ENCODE measurements at regions not wholly inside any gene's neighbourhood (a gene's known extent, or its start where the extent isn't known, plus 50 kb on each side); places are given as distances from the start of the nearest gene placed in this dataset.

DNA sequence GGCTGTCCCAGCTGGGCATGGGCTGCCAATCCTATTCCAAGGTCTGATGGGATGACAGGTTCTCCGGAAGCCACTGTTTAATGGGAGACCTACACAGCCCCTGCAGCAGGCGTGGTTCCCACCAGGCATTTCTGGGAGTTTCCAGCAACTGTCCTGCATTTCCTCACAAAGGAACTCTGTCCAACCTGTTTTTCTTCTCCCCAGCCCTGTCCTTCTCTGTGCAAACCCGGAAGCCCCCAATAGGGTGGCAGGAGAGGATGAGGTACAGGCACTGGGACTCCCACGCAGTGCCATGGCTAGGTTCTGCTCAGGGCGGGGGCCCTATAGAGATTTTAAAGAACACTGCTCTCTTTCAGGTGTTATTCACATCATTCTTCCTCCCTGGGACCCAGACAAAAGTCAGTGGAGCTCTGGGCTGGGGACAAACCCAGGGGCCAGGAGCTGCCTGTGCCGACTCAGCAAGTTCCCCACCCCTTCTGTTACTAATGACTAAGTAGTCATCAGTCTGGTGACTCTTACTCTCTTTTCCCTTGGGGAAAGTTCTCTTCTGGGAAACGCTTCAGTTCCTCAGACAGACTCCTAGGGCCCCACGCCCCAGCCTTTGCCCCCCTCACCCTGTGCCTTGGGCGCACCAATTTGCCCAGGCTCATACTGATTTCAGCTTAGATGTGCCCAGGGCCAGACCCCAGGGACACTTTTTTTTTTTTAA lies 97.7 kb downstream of the CD47 start:
- no peak for DNase-seq (ENCODE audit: low read depth in 2 of 2)

DNA sequence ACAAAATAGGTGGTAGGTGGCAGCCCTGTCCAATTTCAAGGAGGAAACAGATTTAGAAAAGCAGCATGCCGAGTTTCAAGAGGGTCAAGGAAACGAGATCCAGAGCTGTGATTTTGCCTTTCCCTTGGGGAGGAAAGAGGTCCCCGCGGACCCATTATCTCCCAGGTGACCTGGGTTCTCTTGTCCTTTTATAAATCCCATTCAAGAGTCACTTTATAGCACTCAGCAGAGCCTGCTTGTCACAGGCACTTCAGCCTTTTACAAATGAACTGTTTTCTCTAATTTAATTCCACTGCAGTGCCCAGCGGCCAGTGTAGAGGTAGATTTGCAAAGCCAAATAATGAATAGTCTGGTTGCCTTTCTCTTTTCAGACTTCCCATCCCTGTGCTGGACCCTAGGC lies 99.9 kb downstream of the CD47 start:
- no peak for DNase-seq (ENCODE audit: low read depth in 2 of 2)

DNA sequence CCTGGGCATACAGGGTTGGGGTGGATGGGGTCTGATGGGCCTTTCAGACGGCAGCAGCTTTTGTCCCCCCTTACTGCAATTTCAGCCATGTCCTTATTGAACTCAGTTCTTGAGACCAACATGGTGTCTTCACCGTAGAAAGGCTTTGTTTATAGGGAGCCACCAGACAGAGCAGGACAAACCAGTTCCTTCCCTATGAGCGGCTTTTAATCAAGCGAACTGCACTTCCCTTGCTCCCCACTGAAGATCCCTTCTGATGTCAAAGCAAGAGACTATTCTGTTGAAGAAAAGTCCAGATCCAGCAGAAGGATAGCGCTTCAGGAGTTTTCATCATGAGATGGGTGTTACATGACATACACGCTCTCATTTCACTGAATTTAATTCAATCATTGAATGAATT lies 100.4 kb downstream of the CD47 start:
- DNase-seq (ENCODE audit: low read depth in 2 of 2), result no peak

DNA sequence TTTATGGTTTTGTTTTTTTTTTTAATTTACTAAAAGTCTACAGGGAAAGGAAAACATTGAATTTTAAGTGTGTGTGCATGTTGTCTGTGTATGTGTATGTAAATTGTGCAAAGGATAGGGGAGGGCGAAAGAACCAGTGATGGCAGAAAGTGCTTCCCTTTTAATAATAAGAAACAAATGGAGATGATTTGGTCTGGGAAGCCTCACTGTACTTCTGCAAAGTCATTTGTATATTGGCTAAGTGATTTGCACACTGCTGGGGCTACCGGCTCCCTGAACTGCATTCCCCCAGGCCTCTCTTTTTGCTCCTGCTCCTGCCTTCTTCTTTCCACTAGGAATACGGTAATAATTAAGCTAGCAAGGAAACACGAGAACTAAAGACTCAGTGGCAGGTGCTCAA lies 101.2 kb downstream of the CD47 start:
- DNase-seq (ENCODE audit: low read depth in 2 of 2), result no peak

DNA sequence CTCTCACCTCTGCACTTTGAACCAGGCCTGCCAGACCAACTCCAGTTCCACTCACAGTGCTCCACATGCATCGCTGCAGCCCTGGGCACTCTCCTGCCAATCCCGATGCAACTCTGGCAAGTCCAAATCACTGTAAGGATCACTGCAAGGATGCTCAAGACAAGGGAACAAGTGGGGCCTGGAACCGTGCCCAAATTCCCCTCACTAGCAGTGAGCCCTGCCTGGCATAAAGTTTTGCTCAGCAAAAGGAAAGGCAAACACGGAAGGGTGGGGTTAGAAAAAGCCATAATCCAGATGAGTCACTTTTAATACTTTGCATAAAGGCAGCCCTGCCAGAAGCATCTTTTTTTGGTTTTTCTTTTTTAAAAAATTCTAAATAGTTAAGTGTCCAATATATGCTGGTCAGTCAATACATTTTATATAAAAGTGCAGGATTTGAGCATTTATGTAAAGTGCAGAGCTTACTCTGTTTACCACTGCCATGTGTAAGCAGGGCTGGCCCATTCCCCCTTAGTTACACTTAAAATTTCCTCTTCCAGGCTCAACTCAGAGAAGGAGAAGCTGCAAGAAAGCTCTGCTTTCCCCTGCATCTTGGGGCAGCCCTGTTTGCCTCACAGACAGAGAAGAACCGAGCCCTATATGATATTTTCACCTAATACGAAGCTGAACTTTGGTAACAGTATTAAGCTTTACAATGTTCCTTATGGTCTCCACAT lies 102.2 kb downstream of the CD47 start:
- no peak for DNase-seq (ENCODE audit: low read depth in 2 of 2)

DNA sequence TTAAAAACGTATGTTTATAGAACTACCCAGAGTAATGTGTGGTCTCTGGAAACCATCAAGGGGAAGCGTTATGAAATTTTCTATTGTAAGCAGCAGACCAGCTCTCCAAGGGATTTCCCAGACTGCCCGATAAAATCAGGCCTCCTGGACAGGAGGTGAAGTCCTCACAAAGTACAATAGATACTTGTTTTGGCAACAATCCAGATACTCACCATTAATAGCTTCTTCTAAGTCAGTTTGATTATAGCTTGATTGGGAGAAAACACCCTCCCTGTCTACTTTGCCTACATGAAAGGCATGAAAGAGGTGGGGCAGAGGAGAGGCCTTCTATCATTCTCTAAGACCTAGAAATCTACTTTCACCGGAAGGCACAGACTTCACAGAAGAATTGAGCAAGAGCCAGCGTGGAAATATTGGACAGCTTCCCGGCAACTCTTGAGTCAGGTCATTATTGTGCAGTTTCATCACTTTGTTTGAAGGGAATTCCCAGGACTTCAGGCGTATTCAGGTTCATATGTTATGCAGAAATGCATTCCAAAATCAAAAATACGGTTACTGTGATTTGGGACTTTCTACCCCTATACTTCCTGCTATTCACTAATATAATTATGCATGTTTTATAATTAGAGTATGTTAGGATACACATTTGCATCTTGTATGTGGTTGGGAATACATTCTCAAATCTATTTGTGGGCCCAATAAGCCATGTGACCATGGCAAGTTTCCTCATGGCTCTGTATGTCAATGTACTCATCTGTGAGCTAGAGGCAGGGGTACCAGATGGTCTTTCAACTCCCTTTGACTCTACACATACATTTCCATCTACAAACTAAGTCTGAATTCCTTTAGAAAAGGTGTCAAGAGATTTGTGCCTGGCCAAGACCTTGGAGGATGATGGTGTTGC lies 103.5 kb downstream of the CD47 start:
- DNase-seq (ENCODE audit: low read depth in 2 of 2), result no peak

DNA sequence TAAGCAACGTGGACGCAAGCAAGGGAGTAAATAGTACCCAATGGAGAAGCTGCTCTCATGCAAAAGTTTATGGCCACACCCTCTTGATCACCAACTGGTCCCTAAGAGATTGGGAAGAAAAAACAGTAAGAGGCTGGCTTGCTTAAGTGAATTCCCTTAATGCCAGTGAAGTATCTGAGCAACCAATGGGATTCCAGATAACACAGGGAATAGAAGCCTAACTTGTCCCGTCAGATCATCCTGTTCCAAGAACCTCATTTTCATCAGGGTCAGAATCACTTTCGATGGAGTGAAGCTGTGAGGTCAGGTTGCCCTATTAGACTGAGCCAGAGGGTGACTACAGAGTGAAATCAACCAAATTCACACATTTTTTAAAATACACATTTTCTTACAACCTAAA lies 104.3 kb downstream of the CD47 start:
- no peak for DNase-seq (ENCODE audit: low read depth in 2 of 2)

DNA sequence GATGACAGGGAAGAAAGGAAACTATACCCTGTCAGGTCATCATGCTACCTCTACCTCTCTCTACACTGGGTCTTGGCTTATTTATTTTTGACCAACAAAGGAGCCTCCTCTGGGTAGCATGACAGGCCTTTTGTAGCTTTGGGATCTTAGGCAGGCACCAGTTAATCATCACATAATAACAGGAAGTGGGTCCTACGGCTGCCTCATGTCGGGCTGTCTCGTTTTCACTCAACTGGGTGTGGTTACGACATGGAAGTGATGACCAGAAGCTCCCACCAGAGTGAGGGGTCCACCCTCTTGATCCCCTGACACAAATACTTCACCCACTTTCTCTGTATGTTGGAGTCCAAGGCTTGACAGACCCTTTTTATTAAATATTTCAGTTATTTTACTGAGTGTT lies 105.3 kb downstream of the CD47 start:
- DNase-seq (ENCODE audit: low read depth in 2 of 2), result peak in 1 of 2 donors; percentile 9

DNA sequence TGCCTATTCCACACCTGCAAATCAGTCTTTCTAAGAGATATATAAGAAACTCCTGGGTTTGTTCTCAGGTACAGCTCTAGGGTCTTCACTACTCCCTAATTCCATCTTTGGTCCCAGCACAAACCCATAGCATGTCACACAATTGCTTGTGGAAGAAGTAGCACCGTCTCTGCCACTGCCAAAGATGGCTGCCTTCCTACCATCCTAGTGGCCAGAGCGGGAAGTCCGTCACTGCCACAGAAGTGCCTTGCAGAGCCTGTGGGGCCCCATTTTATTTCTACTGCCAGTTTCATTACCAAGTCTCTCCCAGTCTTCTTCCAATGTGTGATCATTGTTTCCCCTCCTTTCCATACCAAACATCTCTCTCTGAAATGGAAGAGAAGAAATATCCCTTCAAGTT lies 107.6 kb downstream of the CD47 start:
- no peak for DNase-seq (ENCODE audit: low read depth in 2 of 2)

DNA sequence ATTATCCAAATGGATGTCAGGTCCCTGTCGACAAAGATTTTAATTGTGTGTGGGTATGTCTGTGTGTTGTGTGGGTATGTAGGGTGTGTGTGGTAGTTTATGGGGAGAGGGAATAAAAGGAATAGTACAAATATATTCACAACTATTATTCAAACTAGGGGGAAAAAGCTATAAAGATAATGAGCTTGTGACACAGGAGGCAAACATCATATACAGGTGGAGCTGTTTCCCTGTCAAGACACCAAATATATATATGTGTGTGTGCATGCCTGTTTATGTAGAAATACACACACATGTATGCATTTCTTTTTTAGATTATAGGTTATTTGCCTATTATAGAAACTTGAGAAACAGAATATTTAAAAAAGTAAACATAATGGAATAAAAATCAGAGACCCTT lies 108.7 kb downstream of the CD47 start:
- DNase-seq (ENCODE audit: low read depth in 2 of 2), result no peak

DNA sequence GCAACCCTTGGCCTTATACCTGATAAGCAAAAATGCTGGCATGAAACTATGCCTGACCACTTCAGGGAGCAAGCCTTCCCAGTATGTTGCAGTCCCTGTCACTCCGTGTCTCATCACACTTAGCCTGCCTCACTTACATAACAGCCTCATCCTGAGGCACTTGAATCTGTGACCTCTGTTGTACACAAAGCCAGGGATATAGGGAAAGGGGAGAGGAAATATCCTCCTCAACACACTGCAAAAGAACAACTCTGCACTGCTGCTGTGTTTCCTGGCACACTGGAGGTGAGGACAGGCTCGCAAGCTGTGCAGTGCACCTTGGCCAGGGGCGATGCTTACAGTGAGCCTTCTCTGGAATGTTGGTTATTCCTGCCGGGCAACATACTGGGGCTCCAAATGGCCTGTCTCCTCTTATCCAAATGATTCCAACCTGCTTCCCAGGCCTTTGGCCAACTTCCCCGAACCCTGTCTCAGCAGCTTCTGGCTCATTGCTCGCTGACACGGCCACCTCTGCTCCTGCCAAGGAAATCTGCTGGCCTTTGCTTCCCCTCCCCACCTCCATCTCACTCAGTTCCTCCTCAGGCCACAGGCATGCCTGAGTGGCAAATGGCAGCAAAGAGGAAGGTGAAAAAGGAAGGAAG lies 109.2 kb downstream of the CD47 start:
- no peak for DNase-seq (ENCODE audit: low read depth in 2 of 2)

DNA sequence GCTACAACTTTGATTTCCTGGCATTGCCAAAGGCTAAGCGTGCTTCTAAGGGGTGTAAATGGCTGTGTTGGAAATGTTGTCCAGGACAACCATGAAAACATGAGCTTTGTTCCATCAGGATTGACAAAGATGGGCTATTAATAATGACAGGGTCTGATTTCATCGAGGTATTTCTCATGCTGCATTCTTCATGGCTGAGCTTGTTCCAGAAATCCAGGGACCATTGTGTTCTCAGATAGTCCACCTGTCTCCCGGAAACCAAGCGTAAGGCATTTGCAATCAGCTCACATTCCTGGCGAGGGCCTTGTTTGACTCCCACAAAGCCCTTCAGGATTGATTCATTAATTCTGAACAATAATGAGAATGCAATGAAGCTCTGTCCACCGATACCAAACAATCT lies 111.3 kb downstream of the CD47 start:
- no peak for DNase-seq (ENCODE audit: low read depth in 2 of 2)

DNA sequence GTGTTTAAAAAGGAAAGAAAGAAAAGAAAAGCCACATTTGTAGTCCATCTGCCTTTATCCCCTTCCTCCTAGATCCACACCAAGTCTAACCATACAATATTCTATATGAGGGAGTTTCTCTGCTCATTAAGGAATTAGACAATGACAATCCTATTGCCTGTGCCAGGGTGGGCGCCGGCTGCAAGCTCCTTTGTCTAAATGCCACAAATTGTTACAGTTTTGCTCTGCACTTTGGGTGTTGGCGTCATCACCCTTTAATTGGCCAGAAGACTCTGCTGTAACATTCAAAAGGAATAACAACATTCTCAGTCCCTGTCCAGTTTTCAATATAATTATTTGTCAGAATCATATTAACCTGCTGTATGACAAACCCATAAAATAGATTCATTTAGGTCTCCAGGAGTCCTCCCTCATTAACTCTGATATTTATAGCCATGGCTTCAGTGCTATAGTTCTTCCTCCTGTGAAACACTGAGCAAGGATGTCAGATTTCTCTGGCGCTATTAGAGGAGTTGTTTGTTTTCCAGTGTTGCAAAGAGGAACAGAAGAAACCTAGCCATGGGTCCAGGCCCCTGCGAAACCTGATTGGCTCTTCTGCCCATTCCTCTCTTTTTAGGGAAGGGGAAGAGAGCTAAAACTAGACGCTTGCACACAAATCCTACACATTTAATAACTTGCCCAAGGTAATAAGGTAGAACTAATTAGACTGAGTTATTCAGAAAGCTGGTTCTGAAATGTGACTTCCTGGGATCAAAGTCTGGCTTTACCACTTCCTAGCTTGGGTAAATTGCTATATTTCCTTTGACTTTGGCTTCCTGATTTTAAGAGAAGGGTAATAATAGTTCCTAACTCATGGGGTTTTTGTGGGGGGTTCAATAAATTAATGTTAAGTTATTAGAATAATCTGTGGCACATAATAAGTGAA lies 112.4 kb downstream of the CD47 start:
- DNase-seq (ENCODE audit: low read depth in 2 of 2), result no peak

DNA sequence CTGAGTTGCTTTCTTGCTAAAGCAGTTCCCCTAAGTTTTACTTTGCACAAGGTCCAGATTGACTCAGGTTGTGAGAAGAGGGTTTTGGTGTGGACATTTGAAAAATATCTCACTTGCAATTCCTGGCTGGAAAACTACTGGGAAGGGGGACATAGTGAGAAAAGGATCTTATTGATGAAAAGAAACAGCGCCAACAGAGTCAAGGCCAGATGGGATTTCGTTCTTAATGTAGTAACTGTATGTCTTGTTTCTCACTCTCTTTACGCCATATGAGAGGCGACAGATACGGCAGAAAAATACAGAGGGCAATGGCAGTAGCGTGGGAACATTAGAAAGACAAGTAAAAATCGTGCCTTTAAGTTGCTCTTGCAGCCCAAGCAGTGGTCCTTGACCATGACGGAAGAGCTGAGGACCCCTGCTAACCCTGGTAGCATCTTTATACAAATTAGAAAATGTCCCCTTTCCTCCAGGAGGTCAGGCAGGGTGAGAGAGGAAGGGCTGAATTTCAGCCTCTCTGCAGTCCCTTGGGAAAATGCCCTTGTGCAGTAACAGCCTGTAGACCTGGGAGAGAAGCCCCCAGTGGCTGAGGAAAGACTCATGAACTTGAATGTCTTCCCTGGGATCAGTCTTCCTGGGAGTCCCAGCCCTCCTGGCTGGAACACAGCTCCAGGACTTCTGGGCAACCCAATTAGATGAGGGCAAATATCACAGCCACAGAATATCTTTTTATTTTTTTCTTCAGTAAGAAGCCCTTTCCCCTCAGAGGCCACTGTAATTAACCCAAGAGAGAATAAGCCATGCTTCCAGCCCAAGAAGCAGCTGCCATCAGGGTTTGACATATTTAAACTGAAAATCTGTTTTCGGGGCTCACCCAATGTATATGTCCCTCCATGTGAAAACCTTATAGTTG lies 113.4 kb downstream of the CD47 start:
- DNase-seq (ENCODE audit: low read depth in 2 of 2), result no peak

DNA sequence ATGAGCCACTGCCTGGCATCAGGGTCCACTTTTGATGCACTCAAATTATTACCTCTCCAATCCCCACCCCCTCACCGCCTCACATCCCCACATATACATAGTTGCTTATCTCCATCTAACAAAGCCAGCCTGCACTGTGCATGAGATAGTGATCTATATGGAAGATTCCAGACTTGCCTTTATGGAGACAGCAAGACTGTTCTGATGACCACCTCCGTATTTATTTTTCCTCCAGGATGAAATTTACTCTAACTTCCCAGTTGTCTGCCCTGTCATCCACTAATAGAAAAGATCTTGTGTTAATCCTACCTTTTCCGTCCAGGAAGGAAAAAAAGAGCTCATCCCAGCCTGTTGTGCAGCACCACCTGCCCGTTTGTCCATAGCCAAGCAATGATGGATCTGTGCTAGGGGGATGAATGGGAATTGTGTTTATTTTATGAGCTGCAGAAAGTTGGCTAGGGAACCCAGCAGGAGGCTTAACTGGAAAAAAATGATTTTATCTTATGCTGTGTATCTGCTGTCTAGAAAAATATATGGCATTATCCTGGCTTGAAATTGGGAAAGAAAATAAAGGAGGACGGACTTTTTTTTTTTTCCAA lies 114.5 kb downstream of the CD47 start:
- DNase-seq (ENCODE audit: low read depth in 2 of 2), result no peak

DNA sequence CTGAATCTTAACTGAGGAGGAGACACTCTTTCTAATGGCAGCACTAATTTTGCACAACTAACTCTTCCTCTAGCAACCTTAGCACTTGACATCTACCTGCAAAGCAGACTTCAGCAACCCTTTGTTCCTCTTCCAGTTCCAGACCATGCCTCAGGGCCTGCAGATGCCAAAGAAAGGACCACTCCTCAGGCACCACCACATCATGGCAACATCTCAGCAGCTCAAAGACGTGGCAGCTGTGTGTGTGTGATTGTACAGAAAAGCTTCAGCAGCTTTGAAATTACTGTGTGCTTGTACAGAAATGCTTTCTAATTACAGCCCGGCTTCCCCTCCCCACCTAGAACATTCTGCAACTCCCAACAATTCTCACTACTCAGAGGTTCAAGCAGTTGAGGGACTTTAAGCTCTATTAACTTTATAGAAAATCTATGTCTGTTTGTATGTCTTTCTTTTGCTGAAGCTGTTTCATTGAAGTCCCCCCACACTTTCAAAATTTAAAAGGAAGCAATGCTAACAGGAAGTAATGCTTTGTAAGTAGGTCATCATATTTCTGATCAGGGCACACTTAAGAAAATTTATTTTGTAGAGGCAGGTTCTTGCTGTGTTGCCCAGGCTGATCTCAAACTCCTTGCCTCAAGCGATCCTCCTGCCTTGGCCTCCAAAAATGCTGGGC lies 115.2 kb downstream of the CD47 start:
- no peak for DNase-seq (ENCODE audit: low read depth in 2 of 2)

DNA sequence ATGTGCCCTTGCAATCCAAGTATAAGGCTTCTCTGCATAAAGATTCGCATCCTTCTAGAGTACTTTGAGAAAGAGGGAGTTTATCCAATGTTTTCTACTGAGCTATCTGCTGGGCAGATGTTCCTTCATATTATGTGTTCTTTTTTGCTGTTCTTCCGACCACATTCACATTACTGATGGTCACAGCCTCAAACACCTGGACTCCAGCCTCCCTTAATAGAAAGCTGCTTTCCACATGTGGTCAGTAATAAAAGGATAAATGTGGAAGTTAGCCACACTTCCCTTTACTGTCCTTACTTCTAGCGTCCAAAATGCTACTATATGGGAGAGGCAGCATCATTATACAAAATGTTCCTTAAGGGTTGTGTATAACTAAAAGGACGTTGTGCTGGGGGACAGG lies 116.9 kb downstream of the CD47 start:
- DNase-seq (ENCODE audit: low read depth in 2 of 2), result no peak

DNA sequence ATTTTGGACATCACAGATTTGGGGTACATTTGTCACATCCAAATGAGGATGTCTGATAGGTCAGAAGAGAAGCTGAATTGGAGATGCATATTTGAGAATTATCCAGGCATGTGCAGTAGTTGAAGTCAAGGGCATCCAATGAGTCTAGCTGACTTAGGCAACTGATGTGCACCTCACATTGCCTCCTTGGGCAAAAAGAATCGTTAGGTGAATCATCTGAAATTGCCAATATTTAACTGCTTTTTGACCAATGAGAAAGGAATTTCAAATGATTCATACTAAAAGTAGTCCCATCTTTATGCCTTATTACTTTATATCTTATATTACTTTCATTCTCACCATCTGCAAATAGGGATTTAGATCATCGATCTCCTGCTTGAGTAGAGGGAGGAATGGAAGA lies 117.7 kb downstream of the CD47 start:
- no peak for DNase-seq (ENCODE audit: low read depth in 2 of 2)

DNA sequence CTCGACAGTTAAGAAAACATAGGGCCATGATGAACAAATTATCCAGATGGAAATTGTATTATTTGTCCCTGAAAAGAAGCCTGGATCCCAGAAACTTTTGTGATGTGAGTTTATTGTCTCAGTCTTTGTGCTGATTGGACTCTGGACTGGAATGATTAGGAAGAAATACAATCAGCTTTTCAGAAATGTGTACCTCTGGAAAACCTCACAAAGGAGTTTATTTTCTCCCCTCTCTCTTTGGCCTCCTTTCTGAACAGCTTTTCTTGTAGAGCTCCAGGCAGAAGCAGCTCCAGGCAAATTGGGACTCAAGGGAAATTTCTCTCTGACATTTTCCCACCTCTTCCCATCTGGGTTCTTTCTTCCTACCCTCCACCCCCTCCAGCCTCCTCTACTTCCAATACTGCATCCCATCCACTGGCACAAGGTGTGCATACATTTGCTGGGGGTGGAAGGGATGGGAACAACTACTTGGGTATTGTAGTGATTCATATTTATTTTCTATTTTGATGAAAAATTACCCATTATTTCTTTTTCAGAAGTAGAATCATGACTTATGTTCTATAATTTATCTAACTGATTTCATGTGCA lies 119.7 kb downstream of the CD47 start:
- no peak for DNase-seq (ENCODE audit: low read depth in 2 of 2)
